GM23248 (cell line): ENCODE measurements at regions not wholly inside any gene's neighbourhood (a gene's known extent, or its start where the extent isn't known, plus 50 kb on each side); places are given as distances from the start of the nearest gene placed in this dataset.

ENCODE experiments used
- EZH2 ChIP-seq: fragments of 200-600 bp; sonication (generic); IDR thresholded peaks from 2 replicates; pipeline ENCODE4 v1.6.1; 2018; ENCODE audit warnings: antibody characterized with exemption, mild to moderate bottlenecking; ENCODE audit not compliant: insufficient read depth, poor library complexity, severe bottlenecking
- EZH2phosphoT487 ChIP-seq: fragments of 200-600 bp; sonication (generic); IDR thresholded peaks from 2 replicates; pipeline ENCODE4 v1.6.1; 2018; ENCODE audit warnings: antibody characterized with exemption, moderate library complexity, mild to moderate bottlenecking, low read depth; ENCODE audit not compliant: insufficient read depth

GRCh38 chr1:3993619-3994375 is 93.7 kb upstream of the C1orf174 start:
- no peak for TF ChIP-seq EZH2
- no peak for TF ChIP-seq EZH2phosphoT487
